H1 (cell line): ENCODE measurements at regions not wholly inside any gene's neighbourhood (a gene's known extent, or its start where the extent isn't known, plus 50 kb on each side); places are given as distances from the start of the nearest gene placed in this dataset.

ENCODE experiments used
- CTCF ChIA-PET: fragments of 300-600 bp; sonication (Branson Sonifier 250); formaldehyde crosslinking; loops from one replicate; lab custom pipeline; 2021; ENCODE audit not compliant: partially characterized antibody; lab: Charles Lee
- POLR2A ChIA-PET: fragments of 300-600 bp; sonication (Branson Sonifier 250); formaldehyde crosslinking; loops from one replicate; lab custom pipeline; 2021; ENCODE audit warnings: inconsistent platforms; ENCODE audit not compliant: partially characterized antibody; lab: Charles Lee
- DNase-seq, 2 experiments: peaks; one replicate each; pipeline versions ENCODE4 v3.0.0 to v3.0.0-alpha.2; 2010 to 2022; ENCODE audit warnings: low spot score in 2 of 2, low read depth in 1 of 2, mixed read lengths in 1 of 2
- FAIRE-seq: peaks from 2 replicates; lab custom pipeline; 2011; peaks lifted over from hg19 to GRCh38; lab: Jason Lieb, UNC
- H2AFZ ChIP-seq: 2 replicates; pipeline ENCODE4 v1.8.1; 2012; ENCODE audit warnings: low read length, inconsistent platforms
- H2AK5ac ChIP-seq: 2 replicates; pipeline ENCODE4 v1.6.1; 2013; ENCODE audit warnings: low read depth, low read length
- H2BK120ac ChIP-seq: replicated peaks from 2 replicates; pipeline ENCODE3; 2013; ENCODE audit warnings: low read depth, low read length, inconsistent platforms
- H2BK12ac ChIP-seq: 2 replicates; pipeline ENCODE4 v1.6.1; 2013; ENCODE audit warnings: low read depth, low read length
- H2BK15ac ChIP-seq: 2 replicates; pipeline ENCODE4 v1.6.1; 2013; ENCODE audit warnings: low read length
- H2BK20ac ChIP-seq: 2 replicates; pipeline ENCODE4 v1.6.1; 2013; ENCODE audit warnings: low read length
- H2BK5ac ChIP-seq: 2 replicates; pipeline ENCODE4 v1.6.1; 2013; ENCODE audit warnings: low read depth, low read length
- H3K14ac ChIP-seq: 2 replicates; pipeline ENCODE4 v1.6.1; 2013; ENCODE audit warnings: inconsistent platforms; ENCODE audit not compliant: insufficient read length
- H3K18ac ChIP-seq: 2 replicates; pipeline ENCODE4 v1.6.1; 2013; ENCODE audit warnings: low read length; ENCODE audit errors: extremely low read depth
- H3K23ac ChIP-seq: 2 replicates; pipeline ENCODE4 v1.6.1; 2013; ENCODE audit warnings: inconsistent platforms; ENCODE audit not compliant: insufficient read length
- H3K23me2 ChIP-seq: 2 replicates; pipeline ENCODE4 v1.6.1; 2013; ENCODE audit warnings: low read depth, low read length
- H3K27ac ChIP-seq: 2 replicates; pipeline ENCODE4 v1.6.1; 2011; ENCODE audit warnings: low read depth, low read length, inconsistent platforms
- H3K27me3 ChIP-seq, 4 experiments: replicated peaks in 1 of 4; 1 replicate in 1 of 4; 2 replicates in 3 of 4; pipeline versions ENCODE4 v1.6.1 to v1.8.1; 2011 to 2013; ENCODE audit warnings: low read length in 3 of 4, mild to moderate bottlenecking in 3 of 4, inconsistent platforms in 2 of 4, mixed read lengths in 2 of 4, moderate library complexity in 1 of 4; ENCODE audit not compliant: control insufficient read depth in 3 of 4, insufficient read depth in 3 of 4; ENCODE audit errors: extremely low read depth in 1 of 4
- H3K36me3 ChIP-seq, 4 experiments: 2 replicates each; pipeline versions ENCODE4 v1.6.1 to v1.8.1; 2011 to 2013; ENCODE audit warnings: mild to moderate bottlenecking in 4 of 4, low read length in 3 of 4, moderate library complexity in 2 of 4, control low read depth in 1 of 4, inconsistent platforms in 1 of 4; ENCODE audit not compliant: insufficient read depth in 4 of 4, control insufficient read depth in 2 of 4
- H3K4ac ChIP-seq: replicated peaks from 2 replicates; pipeline ENCODE3; 2013; ENCODE audit warnings: low read length, low read depth, mixed read lengths, inconsistent platforms; ENCODE audit not compliant: insufficient read length
- H3K4me1 ChIP-seq, 4 experiments: replicated peaks in 1 of 4; 1 replicate in 1 of 4; 2 replicates in 3 of 4; pipeline versions ENCODE4 v1.6.1 to v1.8.1; 2011 to 2013; ENCODE audit warnings: low read length in 3 of 4, inconsistent platforms in 2 of 4, mixed read lengths in 1 of 4; ENCODE audit not compliant: insufficient read depth in 4 of 4, control insufficient read depth in 3 of 4
- H3K4me2 ChIP-seq, 2 experiments: 2 replicates each; pipeline versions ENCODE4 v1.6.1 to v1.8.1; 2011 to 2013; ENCODE audit warnings: low read depth in 2 of 2, low read length in 2 of 2, control low read depth in 1 of 2, inconsistent platforms in 1 of 2, mild to moderate bottlenecking in 1 of 2; ENCODE audit not compliant: insufficient read depth in 1 of 2
- H3K4me3 ChIP-seq, 4 experiments: fragments of 200-600, 300-600 bp in 1 of 4; sonication (generic), shearing (Covaris generic), sonication (Bioruptor Twin) in 1 of 4; 2 replicates each; pipeline versions ENCODE4 v1.5.1 to v1.8.1; 2011 to 2016; ENCODE audit warnings: low read length in 4 of 4, low read depth in 3 of 4, control low read depth in 2 of 4, inconsistent platforms in 2 of 4, mild to moderate bottlenecking in 2 of 4, mixed read lengths in 1 of 4, moderate library complexity in 1 of 4; ENCODE audit not compliant: insufficient read depth in 2 of 4; ENCODE audit errors: extremely low read depth in 1 of 4
- H3K56ac ChIP-seq: replicated peaks from 2 replicates; pipeline ENCODE3; 2013; ENCODE audit warnings: low read depth, mild to moderate bottlenecking, mixed read lengths, low read length, inconsistent platforms; ENCODE audit not compliant: insufficient read length
- H3K79me1 ChIP-seq: 2 replicates; pipeline ENCODE4 v1.6.1; 2013; ENCODE audit warnings: low read depth, low read length, control low read depth
- H3K79me2 ChIP-seq, 2 experiments: 2 replicates each; pipeline versions ENCODE4 v1.6.1 to v1.8.1; 2012 to 2013; ENCODE audit warnings: low read length in 2 of 2, mild to moderate bottlenecking in 2 of 2, inconsistent platforms in 1 of 2; ENCODE audit not compliant: insufficient read depth in 2 of 2, control insufficient read depth in 1 of 2
- H3K9ac ChIP-seq, 4 experiments: replicated peaks in 1 of 4; 1 replicate in 1 of 4; 2 replicates in 3 of 4; pipeline versions ENCODE4 v1.6.1 to v1.8.1; 2011 to 2013; ENCODE audit warnings: low read depth in 3 of 4, low read length in 3 of 4, control low read depth in 2 of 4, mild to moderate bottlenecking in 2 of 4, moderate library complexity in 2 of 4, inconsistent platforms in 1 of 4; ENCODE audit errors: extremely low read depth in 1 of 4
- H3K9me3 ChIP-seq, 2 experiments: 2 replicates each; pipeline versions ENCODE4 v1.6.1 to v1.8.1; 2012 to 2013; ENCODE audit warnings: mild to moderate bottlenecking in 2 of 2, moderate library complexity in 2 of 2, control low read depth in 1 of 2, inconsistent platforms in 1 of 2, low read depth in 1 of 2, low read length in 1 of 2, mixed read lengths in 1 of 2; ENCODE audit not compliant: insufficient read depth in 2 of 2
- H4K20me1 ChIP-seq, 2 experiments: replicated peaks in 1 of 2; 2 replicates each; pipeline versions ENCODE3 to v1.8.1; 2011 to 2013; ENCODE audit warnings: inconsistent platforms in 2 of 2, low read length in 2 of 2, mild to moderate bottlenecking in 1 of 2; ENCODE audit not compliant: insufficient read depth in 2 of 2, control insufficient read depth in 1 of 2
- H4K5ac ChIP-seq: 2 replicates; pipeline ENCODE4 v1.6.1; 2013; ENCODE audit warnings: low read length, low read depth, mixed read lengths, inconsistent platforms; ENCODE audit not compliant: insufficient read length
- H4K8ac ChIP-seq: 2 replicates; pipeline ENCODE4 v1.8.0; 2013; ENCODE audit warnings: mild to moderate bottlenecking, moderate library complexity, low read length, inconsistent platforms; ENCODE audit not compliant: insufficient read depth; ENCODE audit errors: extremely low read depth
- H4K91ac ChIP-seq: replicated peaks from 2 replicates; pipeline ENCODE3; 2013; ENCODE audit warnings: low read length, mixed read lengths, inconsistent platforms; ENCODE audit not compliant: insufficient read length
- ATF3 ChIP-seq: IDR thresholded peaks from 2 replicates; pipeline ENCODE4 v1.6.1; 2011; ENCODE audit warnings: low read depth, mild to moderate bottlenecking, low read length; ENCODE audit not compliant: insufficient read depth
- CHD2 ChIP-seq: IDR thresholded peaks from 2 replicates; pipeline ENCODE4 v1.6.1; 2012; ENCODE audit warnings: low read length, improper control_type of control experiment
- FOSL1 ChIP-seq: IDR thresholded peaks from 2 replicates; pipeline ENCODE4 v1.6.1; 2011; ENCODE audit warnings: mild to moderate bottlenecking, low read depth, low read length, moderate library complexity; ENCODE audit not compliant: insufficient read depth
- JUND ChIP-seq: IDR thresholded peaks from 2 replicates; pipeline ENCODE4 v1.6.1; 2011; ENCODE audit warnings: mild to moderate bottlenecking, improper control_type of control experiment, low read length
- KDM5A ChIP-seq: fragments of 200-600 bp; IDR thresholded peaks from 2 replicates; pipeline ENCODE4 v1.7.1; 2012; ENCODE audit warnings: mild to moderate bottlenecking, low read length, inconsistent platforms, mixed read lengths
- PHF8 ChIP-seq: fragments of 200-600 bp; sonication (generic); conservative IDR thresholded peaks from 2 replicates; pipeline ENCODE4 v1.7.1; 2012; ENCODE audit warnings: low read depth, mild to moderate bottlenecking, inconsistent platforms, low read length, moderate library complexity
- POLR2A ChIP-seq, 2 experiments: IDR thresholded peaks; 1 replicate in 1 of 2; 2 replicates in 1 of 2; pipeline ENCODE4 v1.6.1; 2011; ENCODE audit warnings: low read depth in 2 of 2, low read length in 2 of 2, mild to moderate bottlenecking in 2 of 2; ENCODE audit errors: control extremely low read depth in 1 of 2
- RFX5 ChIP-seq: IDR thresholded peaks from 2 replicates; pipeline ENCODE4 v1.6.1; 2011; ENCODE audit warnings: low read depth, low read length, improper control_type of control experiment, borderline replicate concordance
- SP4 ChIP-seq: IDR thresholded peaks from 2 replicates; pipeline ENCODE4 v1.6.1; 2012; ENCODE audit warnings: low read length, inconsistent platforms
- TBP ChIP-seq: IDR thresholded peaks from 2 replicates; pipeline ENCODE4 v1.6.1; 2011; ENCODE audit warnings: low read depth, low read length, improper control_type of control experiment
- WGBS, 2 experiments: shearing (Covaris generic) in 1 of 2; methylation state at CpG; one replicate each; pipeline versions ENCODE4 v1.1.6 to v1.1.7; 2013 to 2015; ENCODE audit warnings: low lambda C conversion rate in 2 of 2, mixed read lengths in 2 of 2, inconsistent platforms in 1 of 2, low coverage in 1 of 2, missing lambda C conversion rate in 1 of 2; ENCODE audit not compliant: insufficient replicate concordance in 2 of 2, insufficient coverage in 1 of 2, insufficient read length in 1 of 2; ENCODE audit errors: extremely low coverage in 1 of 2, missing lambda C conversion rate in 1 of 2; 5-methylcytosine and 5-hydroxymethylcytosine counted together

- ChIA-PET POLR2A (no interaction called here), CTCF (no interaction called here)
- FAIRE-seq: no peak
Observed at GRCh38 chrX:115946059-115946458, 224.5 kb upstream of the AGTR2 start.

More at GRCh38 chrX:115946059-115946458, 224.5 kb upstream of the AGTR2 start:
- Histone ChIP-seq H3K4me1 (peaks cover 0 to 7% (median 0%) of the 10 kb centered on the region in 4 experiments; a peak in 1 of 7 replicates), H3K79me2 (peaks cover 0 to 51% of the 10 kb centered on the region in 2 experiments; a peak in 2 of 4 replicates), H3K4me2 (no peak overlapping the region), H3K18ac (no peak overlapping the region), H2BK120ac (no peak overlapping the region), H3K56ac (no peak overlapping the region), H3K27ac (no peak overlapping the region), H3K36me3 (peaks cover 0 to 5% (median 0%) of the 10 kb centered on the region in 4 experiments; a peak in 1 of 8 replicates), H2BK12ac (no peak overlapping the region), H3K14ac (no peak overlapping the region), H2BK5ac (no peak overlapping the region), H2AK5ac (no peak overlapping the region), H2AFZ (no peak overlapping the region), H4K91ac (no peak overlapping the region), H3K27me3 (no peaks in the 10 kb centered on the region), H3K23ac (no peak overlapping the region), H2BK15ac (no peak overlapping the region), H4K8ac (no peak overlapping the region), H4K20me1 (peaks cover 6 to 16% of the 10 kb centered on the region in 2 experiments), H3K9me3 (no peaks in the 10 kb centered on the region)
- DNase-seq: no peak
- no peak for TF ChIP-seq SP4
- no peak for TF ChIP-seq RFX5
- TF ChIP-seq ATF3: no peak
- TF ChIP-seq POLR2A (IDR thresholded peaks at IDR 0.05; ENCODE audit: control extremely low read depth in 1 of 2, low read depth in 2 of 2, low read length in 2 of 2): no peak
- no peak for TF ChIP-seq JUND
- TF ChIP-seq CHD2: no peak
- no peak for TF ChIP-seq FOSL1
- TF ChIP-seq PHF8: no peak
- no peak for TF ChIP-seq KDM5A
- TF ChIP-seq TBP: no peak
- TF ChIP-seq, all 59 proteins: peak for 0
- Histone ChIP-seq H3K79me1 (peaks cover 6% of the 10 kb centered on the region), H3K23me2 (no peaks in the 10 kb centered on the region), H2BK20ac (no peak overlapping the region), H3K9ac (no peak overlapping the region), H3K4me3 (no peak overlapping the region), H4K5ac (no peak overlapping the region), H3K4ac (no peak overlapping the region)
- WGBS, 2 experiments: 95% methylated on average over 16 of the region's 16 CpGs; no CpG with 5 or more reads in 1 of the 2 experiments
